ENCODE measurements at regions not wholly inside any gene's neighbourhood (a gene's known extent, or its start where the extent isn't known, plus 50 kb on each side); places are given as distances from the start of the nearest gene placed in this dataset.

DNA sequence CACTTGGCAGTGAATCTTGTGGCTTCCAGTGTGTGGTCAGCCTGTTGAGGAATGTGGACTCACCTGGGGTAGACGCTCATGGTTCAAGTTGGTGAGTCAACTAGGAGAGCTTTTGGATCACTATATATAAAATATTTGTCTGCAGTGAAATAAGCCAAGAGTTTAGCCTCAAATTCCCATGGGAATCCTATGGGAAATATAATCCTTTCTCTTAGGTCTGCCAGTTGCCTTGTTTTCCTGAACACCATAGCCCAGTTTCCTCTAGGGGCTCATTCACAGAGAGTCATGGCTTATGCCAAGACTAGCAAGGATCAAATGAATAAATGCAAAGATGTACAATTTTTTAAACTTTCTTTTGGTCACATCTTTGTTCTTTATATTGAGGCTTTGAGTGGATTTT lies 100.1 kb upstream of the NPHP3 start:
- no peak for DNase-seq

DNA sequence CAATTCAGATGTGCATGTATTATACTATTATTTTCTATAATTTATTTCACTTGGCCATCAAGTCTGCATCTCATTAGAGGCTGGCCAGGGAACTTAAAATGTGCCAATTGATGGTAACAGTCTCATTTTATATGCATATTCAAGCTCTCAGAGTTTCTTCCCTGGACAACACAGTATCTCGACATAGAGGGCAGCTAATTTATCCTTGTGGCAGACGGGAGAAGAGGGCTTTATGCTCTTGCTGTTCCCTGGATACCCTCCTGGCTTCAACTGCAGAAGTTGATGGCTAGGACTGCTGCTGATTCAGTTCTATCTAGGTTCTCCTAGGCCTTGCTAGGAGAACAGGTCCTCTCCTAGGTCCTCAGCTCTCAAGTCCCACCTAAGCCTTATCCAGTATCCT lies 99.1 kb upstream of the NPHP3 start:
- no peak for DNase-seq

DNA sequence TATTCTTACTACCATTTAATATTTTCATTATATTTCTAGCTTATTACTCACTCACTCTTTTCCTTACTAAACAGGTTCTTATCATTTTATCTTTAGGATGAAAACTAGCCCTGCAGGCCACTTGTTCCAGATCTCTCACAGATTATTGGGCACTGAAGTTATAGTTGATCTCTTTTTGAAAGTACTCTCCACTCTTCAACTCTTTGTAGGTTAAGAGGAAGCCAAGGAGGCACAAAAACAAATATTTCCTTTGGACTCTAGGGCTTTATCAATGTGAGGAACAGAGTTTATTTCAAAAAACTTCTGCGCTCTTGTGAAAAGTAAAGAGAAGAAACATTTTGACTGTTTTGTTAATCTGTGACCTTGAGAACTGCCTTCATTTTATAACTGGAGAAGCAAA lies 96.0 kb upstream of the NPHP3 start:
- DNase-seq: no peak

DNA sequence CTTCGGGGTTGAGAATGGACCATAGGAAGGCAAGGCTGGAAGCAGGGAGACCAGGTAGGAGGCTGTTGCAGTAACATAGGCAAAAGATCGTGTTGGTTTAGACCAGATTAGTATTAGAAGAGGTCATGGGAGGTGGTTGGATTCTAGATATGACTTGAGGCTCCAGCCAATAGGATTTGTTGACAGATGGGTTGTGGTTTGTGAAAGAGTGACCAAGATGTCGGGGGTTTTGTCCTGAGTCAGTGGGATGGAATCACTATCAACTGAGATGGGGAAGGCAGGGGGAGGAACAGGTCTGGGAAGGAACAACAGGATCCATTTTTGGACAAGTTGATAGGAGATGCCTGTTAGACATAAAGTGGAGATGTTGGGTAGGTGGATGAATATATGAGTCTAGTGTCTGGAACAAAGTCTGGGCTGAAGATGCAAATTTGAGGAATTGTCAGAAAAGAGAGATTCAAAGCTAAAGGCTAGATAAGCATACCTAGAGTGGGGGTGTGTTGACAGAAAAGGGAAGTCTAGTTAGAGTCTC lies 95.5 kb upstream of the NPHP3 start:
- no peak for DNase-seq

DNA sequence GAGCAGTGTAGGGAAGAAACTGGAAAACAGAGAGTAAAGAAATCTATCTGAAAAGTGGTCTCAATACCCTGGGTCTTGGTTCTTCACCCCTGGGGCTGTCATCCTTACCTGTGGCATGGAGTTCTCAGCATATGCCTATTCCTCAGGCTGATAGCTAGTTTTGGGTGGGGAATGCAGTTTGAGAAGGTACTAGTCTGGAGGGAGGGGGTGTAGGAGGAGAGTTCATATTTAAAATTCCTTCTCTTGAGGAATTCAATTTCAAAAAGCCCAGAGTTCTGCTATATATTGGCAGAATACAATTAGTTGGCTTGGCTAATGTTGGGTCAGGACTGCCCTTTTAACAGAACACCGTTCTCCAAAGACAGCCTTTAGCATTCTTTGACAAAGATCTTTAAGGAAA lies 82.9 kb upstream of the NPHP3 start:
- DNase-seq: no peak

DNA sequence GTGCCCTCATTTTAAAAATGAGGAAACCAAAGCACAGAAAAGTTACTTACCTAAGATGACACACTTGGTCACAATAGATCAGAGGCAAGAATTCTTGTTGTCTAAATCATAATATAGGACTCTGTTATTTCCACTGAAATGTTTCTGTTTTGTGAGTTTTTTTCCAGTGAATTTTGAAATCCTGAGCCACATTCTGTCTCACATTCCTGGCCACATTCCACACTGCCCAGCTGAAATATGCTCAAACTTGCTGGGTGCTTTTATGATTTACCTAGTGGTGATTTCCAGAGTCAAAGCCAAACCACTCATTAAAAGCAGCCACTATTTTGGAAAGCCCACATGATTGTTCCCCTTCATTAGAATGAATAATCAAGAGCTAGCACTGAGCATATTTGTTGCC lies 82.3 kb upstream of the NPHP3 start:
- no peak for DNase-seq

DNA sequence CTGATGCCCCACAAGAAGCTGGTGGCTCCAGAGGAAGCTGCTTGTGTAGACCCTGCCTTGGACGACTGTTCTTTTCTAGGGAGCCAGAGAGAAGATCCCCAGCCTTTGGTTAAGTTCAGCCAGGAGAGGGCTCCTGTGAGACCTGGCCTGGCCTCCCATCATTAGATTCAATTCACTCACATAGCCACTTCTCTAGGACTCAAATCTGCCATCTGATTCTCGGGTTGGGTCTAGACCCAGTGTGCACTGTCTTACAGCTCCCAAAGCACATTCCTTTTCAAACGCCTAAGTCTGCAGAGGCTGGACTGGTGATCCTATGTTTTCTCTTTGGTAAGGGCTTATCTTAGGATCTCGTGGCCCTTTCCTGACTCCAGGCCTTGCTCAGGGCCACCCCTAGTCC lies 81.7 kb upstream of the NPHP3 start:
- DNase-seq: no peak

DNA sequence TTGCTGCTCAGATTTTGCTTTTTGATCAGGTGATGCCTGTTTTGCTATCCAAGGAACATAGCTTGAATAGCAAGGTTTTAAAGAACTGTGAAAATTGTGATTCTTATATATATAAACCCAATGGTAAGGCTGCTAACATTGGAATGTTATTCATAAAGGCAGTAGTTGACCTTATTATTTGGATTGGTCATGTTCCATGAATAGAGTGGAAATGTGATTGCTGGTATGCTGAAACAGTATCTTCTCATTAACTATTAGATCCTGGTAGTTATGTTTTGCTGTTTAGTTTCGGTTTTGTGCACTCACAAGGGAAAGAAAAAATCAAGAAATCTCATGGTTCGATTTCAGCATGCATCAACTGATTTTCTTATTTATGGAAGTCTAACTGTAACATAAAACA lies 78.7 kb upstream of the NPHP3 start:
- DNase-seq: no peak

DNA sequence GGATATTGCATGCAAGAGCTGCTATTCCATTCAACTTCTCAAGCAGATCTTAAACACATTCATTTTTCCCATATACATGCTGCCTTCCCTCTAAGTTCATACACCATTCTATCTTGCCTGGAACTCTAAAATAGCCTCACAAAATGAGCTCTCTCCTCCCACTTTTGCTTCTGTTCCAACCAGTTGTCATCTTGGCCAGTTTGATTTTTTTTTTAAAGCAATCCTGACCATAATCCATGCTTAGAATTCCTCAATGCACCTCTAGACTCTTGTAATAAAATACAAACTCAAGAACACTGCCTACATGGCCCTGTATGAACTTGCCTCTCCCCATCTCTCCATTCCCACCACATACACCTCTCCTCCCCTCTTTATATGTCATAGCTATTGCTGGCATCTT lies 68.6 kb upstream of the NPHP3 start:
- DNase-seq: no peak

DNA sequence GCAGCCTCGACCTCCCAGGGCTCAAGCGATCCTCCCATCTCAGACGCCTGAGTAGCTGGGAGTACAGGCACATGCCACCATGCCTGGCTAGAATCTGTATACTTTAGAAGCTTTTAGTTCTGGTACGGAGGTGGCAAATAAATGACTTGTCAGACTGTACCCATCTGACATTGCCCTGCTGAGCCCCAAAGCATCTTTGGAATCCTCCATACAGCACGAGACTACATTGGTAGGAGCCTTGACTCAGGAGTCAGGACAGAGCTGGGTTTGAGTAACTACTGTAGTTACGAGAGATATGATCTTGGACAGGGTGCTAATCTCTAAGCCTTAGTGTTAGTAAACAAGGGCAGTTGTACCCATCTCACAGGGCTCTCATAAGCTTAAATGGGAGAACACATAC lies 67.8 kb upstream of the NPHP3 start:
- DNase-seq: no peak

DNA sequence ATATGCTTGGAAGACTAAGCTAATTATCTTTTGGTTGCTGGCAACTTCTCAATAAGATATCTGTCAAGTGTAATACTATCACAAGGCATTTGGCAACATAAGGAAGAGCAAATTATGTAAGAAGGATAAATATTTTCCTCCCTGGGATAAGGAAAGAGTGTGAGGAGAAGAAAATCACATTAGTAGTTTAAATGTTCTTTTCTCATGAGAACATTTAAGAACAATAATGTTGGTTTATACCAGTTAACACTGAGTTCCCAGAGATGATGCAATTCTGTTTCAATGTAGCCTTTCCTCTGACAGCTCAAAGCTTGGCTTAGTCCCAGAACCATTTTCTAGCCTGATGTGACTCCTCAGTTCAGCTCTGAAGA lies 66.1 kb upstream of the NPHP3 start:
- peak; percentile 48 for DNase-seq

DNA sequence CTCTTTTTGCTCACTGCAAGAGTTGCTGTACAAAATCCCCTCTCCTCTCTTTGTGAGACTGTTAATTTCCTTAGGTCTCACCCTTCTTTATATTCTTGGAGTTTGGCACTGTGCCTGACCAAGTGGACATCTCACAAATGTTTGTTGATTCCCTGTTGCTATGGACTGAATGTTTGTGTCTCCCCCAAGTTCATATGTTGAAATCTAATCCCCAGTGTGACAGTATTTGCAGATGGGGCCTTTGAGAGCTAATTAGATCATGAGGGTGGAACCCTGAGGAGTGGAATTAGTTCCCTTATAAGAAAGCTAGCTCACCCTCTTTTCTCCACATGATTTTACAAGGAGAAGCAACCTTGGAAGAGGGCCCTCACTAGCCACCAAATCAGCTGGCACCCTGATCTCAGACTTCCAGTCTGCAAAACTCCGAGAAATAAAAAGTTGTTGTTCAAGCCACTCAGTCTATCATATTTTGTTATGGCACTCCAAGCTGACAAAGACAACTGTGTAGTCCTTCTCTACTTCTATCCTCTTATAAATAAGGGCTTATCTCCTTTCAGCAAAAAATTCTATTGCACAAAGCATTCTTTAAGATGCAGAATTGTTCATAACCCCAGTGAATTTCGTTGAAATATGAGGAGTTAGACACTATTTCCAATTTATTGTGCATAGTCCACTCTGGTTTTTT lies 65.5 kb upstream of the NPHP3 start:
- peak; percentile 42 for DNase-seq

DNA sequence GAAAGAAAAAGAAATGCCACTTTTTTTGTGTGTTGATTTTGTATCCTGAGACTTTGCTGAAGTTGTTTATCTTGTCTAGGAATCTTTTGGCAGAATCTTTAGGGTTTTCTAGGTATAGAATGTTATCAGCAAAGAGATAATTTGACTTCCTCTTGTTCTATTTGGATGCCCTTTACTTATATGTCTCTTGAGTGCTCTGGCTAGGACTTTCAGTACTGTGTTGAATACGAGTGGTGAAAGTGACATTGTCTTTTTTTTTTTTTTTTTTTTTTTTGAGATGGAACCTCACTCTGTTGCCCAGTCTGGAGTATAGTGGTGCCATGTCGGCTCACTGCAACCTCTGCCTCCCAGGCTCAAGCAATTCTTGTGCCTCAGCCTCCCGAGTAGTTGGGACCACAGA lies 64.7 kb upstream of the NPHP3 start:
- DNase-seq: no peak

DNA sequence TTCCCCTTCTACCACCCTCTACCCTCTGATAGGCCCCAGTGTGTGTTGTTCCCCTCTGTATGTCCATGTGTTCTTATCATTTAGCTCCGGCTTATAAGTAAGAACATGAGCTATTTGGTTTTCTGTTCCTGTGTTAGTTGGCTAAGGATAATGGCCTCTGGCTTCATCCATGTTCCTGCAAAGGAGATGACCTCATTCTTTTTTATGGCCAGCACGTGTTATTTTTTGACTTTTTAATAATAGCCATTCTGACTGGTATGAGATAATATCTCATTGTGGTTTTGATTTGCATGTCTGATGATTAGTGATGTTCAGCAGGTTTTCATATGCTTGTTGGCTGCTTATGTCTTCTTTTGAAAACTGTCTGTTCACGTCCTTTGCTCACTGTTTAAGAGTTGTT lies 63.1 kb upstream of the NPHP3 start:
- DNase-seq: no peak

DNA sequence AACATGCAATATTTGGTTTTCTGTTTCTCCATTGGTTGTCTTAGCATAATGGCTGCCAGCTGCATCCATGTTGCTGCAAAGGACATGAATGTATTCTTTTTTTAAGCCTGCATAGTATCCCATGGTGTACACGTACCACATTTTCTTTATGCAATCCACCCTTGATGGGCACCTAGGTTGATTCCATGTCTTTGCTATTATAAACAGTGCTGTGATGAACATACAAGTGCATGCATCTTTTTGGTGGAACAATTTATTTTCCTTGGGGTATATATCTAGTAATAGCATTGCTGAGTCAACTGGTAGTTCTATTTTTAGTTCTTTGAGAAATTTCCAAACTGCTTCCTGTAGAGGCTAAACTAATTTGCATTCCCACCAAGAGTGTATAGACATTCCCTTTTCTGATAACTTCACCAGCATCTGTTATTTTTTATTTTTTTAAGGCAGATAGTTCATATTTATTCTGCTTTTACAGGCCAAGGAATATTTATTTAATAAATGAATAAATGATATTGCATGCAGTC lies 62.4 kb upstream of the NPHP3 start:
- no peak for DNase-seq

DNA sequence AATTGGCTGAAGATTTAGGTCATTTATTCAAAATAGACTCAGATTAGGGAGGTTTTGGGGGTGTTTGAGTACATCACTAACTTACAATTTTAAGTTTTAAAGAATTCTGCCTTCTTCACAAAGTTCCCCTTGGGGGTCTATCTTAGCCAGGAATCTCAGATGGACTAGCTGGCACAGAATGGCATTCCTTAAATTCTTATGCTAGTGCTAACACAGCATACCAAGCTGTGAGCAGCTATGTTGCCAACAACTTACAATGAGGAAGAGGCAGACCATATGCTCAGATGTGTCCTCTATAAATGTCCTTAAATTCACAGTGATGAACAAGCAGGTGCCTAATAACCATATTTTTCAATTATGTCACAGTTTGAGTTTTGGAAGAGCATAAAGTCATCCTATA lies 60.9 kb upstream of the NPHP3 start:
- no peak for DNase-seq

DNA sequence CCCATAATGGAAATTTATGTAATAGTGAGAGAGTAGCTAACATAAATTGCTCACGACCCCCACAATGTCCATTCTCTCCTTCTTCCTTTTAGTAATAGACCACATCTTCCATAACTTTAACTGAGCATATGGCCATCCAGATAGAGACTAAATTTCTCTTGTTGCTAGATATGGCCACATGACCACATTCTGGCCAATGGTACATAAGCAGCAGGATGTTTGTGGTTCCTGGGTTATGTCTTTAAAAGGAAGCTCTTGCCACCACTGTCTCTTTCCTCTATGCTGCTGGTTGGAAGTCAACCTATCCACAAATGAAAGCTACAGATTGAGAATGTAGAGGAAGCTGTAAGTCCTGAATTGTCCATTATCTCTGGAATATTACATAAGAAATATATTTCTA lies 59.7 kb upstream of the NPHP3 start:
- DNase-seq: no peak

DNA sequence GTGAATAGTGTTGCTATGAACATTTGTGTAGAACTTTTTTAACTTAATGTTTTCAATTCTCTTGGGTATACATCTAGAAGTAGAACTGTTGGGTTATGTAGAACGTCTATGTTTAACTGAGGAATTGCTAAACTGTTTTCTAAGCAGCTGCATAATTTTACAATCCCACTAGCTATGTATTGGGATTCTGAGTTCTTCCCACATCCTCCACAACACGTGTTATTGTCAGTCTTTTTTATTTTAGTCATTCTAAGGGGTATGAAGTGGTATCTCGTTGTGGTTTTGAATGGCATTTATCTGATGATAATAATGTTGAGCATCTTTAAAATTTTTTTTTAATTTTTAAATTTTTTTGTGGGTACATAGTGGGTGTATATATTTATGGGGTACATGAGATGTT lies 55.0 kb upstream of the NPHP3 start:
- no peak for DNase-seq

DNA sequence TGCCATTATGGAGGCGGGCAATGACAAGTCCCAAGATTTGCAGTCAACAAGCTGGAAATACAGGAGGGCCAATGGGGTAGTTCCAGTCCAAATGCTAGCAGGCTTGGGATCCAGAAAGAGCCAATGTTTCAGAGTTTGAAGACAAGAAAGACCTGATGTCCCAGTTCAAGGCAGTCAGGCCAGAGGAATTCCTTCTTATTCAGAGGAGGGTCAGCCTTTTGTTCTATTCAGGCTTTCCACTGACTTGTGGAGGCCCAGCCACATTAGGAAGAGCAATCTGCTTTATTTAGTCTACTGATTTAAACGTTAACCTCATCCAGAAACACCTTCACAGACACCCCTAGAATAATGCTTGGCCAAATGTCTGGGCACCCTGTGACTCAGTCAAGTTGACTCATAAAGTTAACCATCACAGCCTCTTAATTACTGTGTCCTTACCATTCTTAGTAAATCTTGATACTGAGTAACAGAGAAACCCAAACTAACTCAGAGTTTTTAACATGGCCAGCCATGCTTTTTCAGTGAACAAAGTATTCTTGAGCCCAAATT lies 50.9 kb upstream of the NPHP3 start:
- DNase-seq: no peak

DNA sequence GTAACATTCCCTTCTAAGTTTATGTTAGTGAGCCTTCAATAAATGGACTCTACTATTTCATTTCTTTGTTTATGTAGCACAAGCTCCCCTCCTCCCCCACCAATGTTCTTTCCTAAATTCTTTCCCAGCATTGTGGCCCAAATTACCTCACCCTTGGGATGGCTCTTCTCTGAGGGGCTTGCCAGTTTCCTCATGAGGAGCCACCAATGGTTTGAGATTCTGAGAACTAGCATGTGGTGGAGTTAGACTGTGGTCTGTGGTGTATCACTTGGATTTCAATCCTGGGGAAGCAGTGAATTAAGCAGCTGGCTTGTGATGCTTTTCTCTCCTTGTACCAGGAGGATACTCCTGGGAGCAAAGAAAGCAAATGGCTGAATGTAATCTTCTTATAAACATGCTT lies 50.0 kb upstream of the NPHP3 start:
- peak; percentile 31 for DNase-seq
